BLaER1 treated with 17β-estradiol and CSF1 and Interleukin-3, amounts not matched to agents 10 nM and 100 nM (cell line): ENCODE measurements at regions not wholly inside any gene's neighbourhood (a gene's known extent, or its start where the extent isn't known, plus 50 kb on each side); places are given as distances from the start of the nearest gene placed in this dataset.
"Not testable (repeated sequence)": the region's sequence is repeated elsewhere in the genome, so short reads cannot be mapped to it uniquely, and the experiment has no call there.

Experiments
- H3K27ac ChIP-seq, 11 experiments: shearing (Covaris generic); formaldehyde crosslinking; 2 replicates each; pipeline ENCODE4 v1.8.1; 2022
- H3K27me3 ChIP-seq, 11 experiments: shearing (Covaris generic); formaldehyde crosslinking; 2 replicates each; pipeline ENCODE4 v1.8.1; 2022
- H3K36me3 ChIP-seq, 11 experiments: shearing (Covaris generic); formaldehyde crosslinking; 2 replicates each; pipeline ENCODE4 v1.8.1; 2022
- H3K4me1 ChIP-seq, 10 experiments: shearing (Covaris generic); formaldehyde crosslinking; 2 replicates each; pipeline ENCODE4 v1.8.1; 2022
- H3K4me2 ChIP-seq, 11 experiments: shearing (Covaris generic); formaldehyde crosslinking; 2 replicates each; pipeline ENCODE4 v1.8.1; 2022
- H3K4me3 ChIP-seq, 10 experiments: shearing (Covaris generic); formaldehyde crosslinking; 2 replicates each; pipeline ENCODE4 v1.8.1; 2022
- H3K9ac ChIP-seq, 11 experiments: shearing (Covaris generic); formaldehyde crosslinking; 2 replicates each; pipeline ENCODE4 v1.8.1; 2022
- H3K9me3 ChIP-seq, 11 experiments: shearing (Covaris generic); formaldehyde crosslinking; replicated peaks in 1 of 11; 2 replicates each; pipeline ENCODE4 v1.8.1; 2022
- H4K20me1 ChIP-seq, 11 experiments: shearing (Covaris generic); formaldehyde crosslinking; 2 replicates each; pipeline ENCODE4 v1.8.1; 2022
- Cebpa-rat ChIP-seq, 11 experiments: shearing (Covaris generic); IDR thresholded peaks; 2 replicates each; pipeline ENCODE4 v1.8.1; 2022

DNA sequence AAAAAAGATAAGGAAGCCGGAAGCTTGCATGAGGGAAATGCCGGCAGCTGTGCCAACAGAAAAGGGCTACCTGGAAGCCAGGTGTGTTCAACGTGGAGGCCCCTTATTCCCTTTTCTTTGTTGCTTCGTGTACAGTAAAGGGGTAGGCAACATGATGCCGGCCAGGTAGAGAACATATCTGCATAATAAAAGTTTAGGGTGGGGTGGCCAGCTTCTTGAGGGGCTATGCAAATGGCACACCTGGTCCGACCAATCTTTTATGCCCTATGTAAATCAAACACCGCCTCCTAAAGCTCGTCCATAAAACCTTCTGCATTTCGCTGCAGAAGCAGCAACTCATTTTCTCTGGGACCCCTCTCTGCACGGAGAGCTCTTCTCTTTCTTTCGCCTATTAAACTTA lies 911.6 kb downstream of the KCNJ2 start:
- Histone ChIP-seq H3K36me3 (no peaks in the 10 kb centered on the region), H3K4me1 (no peaks in the 10 kb centered on the region), H3K4me2 (no peak overlapping the region), H3K27me3 (no peaks in the 10 kb centered on the region), H3K4me3 (no peak overlapping the region), H3K27ac (no peak overlapping the region), H4K20me1 (no peaks in the 10 kb centered on the region), H3K9me3 (no peaks in the 10 kb centered on the region), H3K9ac (no peak overlapping the region)
- TF ChIP-seq Cebpa-rat (IDR thresholded peaks at IDR 0.05) = no peak

DNA sequence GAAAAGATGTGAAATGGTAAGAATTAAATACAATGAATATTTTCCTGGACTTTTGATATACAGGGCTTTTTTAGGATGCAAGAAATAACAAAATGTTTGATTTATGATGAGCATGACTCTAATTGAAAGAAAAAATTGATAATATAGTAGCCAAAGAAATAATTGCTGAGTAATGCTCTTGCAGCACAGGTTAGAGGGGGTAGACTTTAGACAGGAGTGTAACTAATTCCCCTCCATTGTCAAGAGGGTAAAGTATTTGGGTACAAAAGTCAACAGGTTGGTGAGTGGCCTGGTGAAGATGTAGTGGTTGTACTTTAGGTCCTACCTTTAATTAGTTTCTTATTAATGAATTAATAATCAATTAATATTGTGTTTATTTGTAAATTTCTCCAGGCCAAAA lies 912.3 kb downstream of the KCNJ2 start:
- H3K36me3 ChIP-seq = no peaks in the 10 kb centered on the region
- no peak for TF ChIP-seq Cebpa-rat (IDR thresholded peaks at IDR 0.05)
- no peaks in the 10 kb centered on the region for H3K27me3 ChIP-seq
- H3K9me3 ChIP-seq = no peaks in the 10 kb centered on the region
- H3K4me1 ChIP-seq = no peaks in the 10 kb centered on the region
- no peaks in the 10 kb centered on the region for H4K20me1 ChIP-seq
- no peak overlapping the region for H3K4me2 ChIP-seq
- no peak overlapping the region for H3K9ac ChIP-seq
- H3K4me3 ChIP-seq = no peak overlapping the region
- no peak overlapping the region for H3K27ac ChIP-seq

DNA sequence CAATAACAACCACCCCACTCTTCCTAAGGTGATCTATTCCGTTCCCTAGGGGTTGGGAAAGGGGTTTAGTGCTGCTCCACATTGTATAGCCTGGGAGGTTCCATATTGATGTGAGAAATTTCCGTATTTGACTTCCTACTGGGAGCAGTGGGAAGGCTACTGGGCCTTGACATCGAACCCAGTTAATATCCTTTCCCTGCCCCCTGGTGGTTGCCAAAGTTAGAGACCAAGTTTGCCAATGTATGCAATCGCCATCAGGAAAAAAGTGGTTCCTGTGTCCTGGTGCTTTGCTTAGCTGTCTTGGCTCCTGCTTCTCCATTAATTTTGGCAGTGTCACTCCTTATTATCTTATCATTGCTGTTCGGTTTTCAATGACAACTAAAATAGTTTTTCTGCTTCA lies 914.9 kb downstream of the KCNJ2 start:
- no peak for TF ChIP-seq Cebpa-rat (IDR thresholded peaks at IDR 0.05)
- H3K4me3 ChIP-seq = no peak overlapping the region
- H3K36me3 ChIP-seq = no peaks in the 10 kb centered on the region
- H3K4me1 ChIP-seq = no peaks in the 10 kb centered on the region
- no peak overlapping the region for H3K4me2 ChIP-seq
- no peaks in the 10 kb centered on the region for H3K9me3 ChIP-seq
- no peak overlapping the region for H3K9ac ChIP-seq
- H3K27ac ChIP-seq = no peak overlapping the region
- H3K27me3 ChIP-seq = no peaks in the 10 kb centered on the region
- H4K20me1 ChIP-seq = no peaks in the 10 kb centered on the region

DNA sequence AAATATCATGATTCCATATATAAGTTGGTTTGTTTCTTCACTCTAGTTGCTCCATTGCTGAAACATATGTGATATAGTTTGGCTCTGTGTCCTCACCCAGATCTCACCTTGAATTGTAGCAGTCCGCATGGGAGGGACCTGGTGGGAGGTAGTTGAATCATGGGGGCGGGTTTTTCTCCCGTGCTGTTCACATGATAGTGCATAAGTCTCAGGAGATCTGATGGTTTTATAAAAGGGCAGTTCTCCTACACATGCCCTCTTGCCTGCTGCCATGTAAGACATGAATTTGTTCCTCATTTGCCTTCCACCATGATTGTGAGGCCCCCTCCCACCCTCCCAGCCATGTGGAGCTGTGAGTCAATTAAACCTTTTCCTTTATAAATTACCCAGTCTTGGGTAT lies 915.5 kb downstream of the KCNJ2 start:
- no peaks in the 10 kb centered on the region for H3K4me1 ChIP-seq
- no peak overlapping the region for H3K9ac ChIP-seq
- H3K9me3 ChIP-seq = no peaks in the 10 kb centered on the region
- H3K4me3 ChIP-seq = no peak overlapping the region
- H3K36me3 ChIP-seq = no peaks in the 10 kb centered on the region
- no peak for TF ChIP-seq Cebpa-rat (IDR thresholded peaks at IDR 0.05)
- no peak overlapping the region for H3K27ac ChIP-seq
- H4K20me1 ChIP-seq = no peaks in the 10 kb centered on the region
- H3K27me3 ChIP-seq = no peaks in the 10 kb centered on the region
- no peak overlapping the region for H3K4me2 ChIP-seq

DNA sequence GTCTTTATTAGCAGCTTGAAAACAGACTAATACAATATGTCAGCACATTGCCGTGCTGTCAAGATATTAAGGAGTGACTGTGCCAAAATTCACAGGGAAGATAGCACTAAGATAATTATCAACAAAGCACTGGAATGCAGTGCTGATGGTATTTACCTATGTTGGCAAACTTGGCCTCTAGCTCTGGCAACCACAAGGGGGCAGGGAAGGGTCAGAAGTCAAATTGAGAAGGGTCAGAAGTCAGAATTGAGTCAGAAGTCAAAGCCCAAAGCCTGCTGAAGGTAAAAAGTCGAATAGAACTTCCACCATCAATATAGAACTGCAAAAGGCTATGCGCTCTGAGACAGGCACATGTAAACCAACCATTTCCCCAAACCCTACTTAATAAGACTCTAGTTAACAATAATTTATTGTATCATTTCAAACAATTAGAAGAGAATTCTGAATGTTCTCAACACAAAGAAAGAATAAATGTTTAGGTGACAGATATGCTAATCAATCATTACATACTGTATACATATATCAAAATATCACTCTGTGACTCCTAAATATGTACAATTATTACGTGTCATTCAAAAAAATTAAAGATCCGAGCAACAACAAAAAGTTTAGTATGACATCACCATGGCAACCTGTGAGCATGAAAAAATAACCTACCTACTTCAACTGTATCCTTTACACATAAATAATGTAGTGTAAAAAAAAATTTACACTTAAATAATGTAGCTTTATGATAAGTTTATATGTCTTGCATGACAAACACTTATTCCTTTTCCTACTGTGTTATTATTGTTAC lies 916.1 kb downstream of the KCNJ2 start:
- TF ChIP-seq Cebpa-rat (IDR thresholded peaks at IDR 0.05) = no peak
- Histone ChIP-seq H3K4me3 (no peak overlapping the region), H3K36me3 (no peaks in the 10 kb centered on the region), H4K20me1 (no peaks in the 10 kb centered on the region), H3K4me2 (no peak overlapping the region), H3K27me3 (no peaks in the 10 kb centered on the region), H3K9me3 (peaks cover 0 to 1% (median 0%) of the 10 kb centered on the region in 11 experiments; a peak in 4 of 22 replicates), H3K9ac (no peak overlapping the region), H3K27ac (no peak overlapping the region), H3K4me1 (no peaks in the 10 kb centered on the region)

DNA sequence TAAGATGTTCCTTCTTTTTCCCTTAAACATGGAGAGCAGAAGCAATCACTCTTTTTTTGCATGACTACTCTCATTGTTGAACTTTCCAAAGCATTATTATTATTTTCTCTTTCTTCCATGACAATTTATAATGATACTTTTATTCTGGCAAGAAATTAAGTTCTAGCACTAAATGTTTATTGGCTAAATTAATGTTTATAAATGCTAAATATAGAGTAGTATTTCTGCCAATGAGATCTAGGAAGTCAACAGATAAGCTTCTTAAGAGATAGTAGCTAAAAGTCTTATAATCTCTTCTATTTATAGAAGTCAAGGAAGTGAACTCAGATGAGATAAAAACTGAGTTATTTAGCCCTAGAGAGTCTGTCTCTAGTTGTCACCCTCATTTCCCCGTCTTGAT lies 920.1 kb downstream of the KCNJ2 start:
- no peak for TF ChIP-seq Cebpa-rat (IDR thresholded peaks at IDR 0.05)
- Histone ChIP-seq H4K20me1 (no peaks in the 10 kb centered on the region), H3K4me1 (no peaks in the 10 kb centered on the region), H3K36me3 (no peaks in the 10 kb centered on the region), H3K27ac (no peak overlapping the region), H3K27me3 (no peaks in the 10 kb centered on the region), H3K9ac (no peak overlapping the region), H3K4me2 (no peak overlapping the region), H3K9me3 (peaks cover 0 to 14% (median 0%) of the 10 kb centered on the region in 11 experiments; a peak in 5 of 22 replicates), H3K4me3 (no peak overlapping the region)

DNA sequence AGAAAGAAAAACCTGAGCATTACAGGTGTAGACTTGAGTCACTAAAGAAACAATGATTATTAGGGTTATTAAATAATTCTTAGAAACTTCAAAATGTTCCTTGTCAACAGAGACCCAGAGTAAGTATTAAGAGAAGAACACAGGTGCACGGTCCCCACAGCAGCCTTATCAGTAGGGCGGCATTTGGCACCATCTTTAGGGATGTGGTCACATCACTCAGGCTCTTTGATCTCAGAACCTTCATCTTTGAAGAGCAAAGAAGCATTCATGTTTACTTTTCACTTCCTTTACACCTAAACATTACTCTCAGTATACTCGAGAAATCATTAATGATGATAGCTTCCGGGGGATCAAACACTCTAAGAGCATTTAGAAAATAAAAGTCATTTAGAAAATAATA lies 928.7 kb downstream of the KCNJ2 start:
- H3K4me2 ChIP-seq = no peak overlapping the region
- H3K4me3 ChIP-seq = no peak overlapping the region
- no peaks in the 10 kb centered on the region for H3K4me1 ChIP-seq

DNA sequence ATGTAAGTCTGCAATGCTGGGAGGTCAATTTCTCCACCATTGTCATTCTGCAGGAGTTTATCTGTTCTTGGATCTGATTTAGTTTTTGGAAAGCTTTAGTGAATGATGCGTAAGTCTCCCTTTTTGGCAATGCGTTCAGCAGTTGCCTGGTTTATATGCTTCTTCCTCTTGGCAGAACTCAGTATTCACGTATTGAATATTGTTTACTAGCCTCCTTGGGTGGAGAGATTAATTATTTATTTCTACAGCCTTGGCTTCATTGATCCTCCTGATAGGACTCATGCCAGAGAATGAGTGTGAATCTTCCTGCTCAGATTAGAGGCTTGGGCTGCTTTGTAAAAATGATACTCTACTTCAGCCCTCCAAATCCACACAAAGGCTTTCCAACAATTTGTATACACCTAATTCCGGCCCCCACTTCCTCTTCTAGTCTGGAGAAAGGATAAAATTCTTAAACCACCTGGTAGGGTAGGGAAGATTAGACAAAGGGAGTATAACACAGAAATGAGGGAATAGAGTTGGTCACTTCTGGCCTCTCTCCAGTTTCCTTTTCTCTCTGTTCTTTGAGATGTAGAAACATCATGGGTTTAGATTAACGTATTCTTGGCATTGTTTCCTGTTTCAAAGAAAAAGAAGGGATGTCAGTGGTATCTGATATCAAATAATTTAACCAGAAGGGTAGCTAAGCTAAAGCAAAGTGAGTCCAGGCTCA lies 929.8 kb downstream of the KCNJ2 start:
- Histone ChIP-seq H3K27ac (no peak overlapping the region), H3K4me1 (no peaks in the 10 kb centered on the region), H3K9ac (no peak overlapping the region), H3K4me2 (no peak overlapping the region), H3K27me3 (no peaks in the 10 kb centered on the region), H3K4me3 (no peak overlapping the region), H3K36me3 (no peaks in the 10 kb centered on the region), H4K20me1 (no peaks in the 10 kb centered on the region), H3K9me3 (no peaks in the 10 kb centered on the region)
- no peak for TF ChIP-seq Cebpa-rat (IDR thresholded peaks at IDR 0.05)

More for the DNA sequence above, 928.7 kb downstream of the KCNJ2 start:
- H3K27ac ChIP-seq = no peak overlapping the region
- H3K9ac ChIP-seq = no peak overlapping the region
- H3K9me3 ChIP-seq = 0 out of 22 replicates have a peak, but pooled peaks cover 0 to 2% (median 0%) of the 10 kb centered on the region in 11 experiments
- H4K20me1 ChIP-seq = no peaks in the 10 kb centered on the region
- TF ChIP-seq Cebpa-rat (IDR thresholded peaks at IDR 0.05) = no peak
- H3K36me3 ChIP-seq = no peaks in the 10 kb centered on the region
- no peaks in the 10 kb centered on the region for H3K27me3 ChIP-seq

DNA sequence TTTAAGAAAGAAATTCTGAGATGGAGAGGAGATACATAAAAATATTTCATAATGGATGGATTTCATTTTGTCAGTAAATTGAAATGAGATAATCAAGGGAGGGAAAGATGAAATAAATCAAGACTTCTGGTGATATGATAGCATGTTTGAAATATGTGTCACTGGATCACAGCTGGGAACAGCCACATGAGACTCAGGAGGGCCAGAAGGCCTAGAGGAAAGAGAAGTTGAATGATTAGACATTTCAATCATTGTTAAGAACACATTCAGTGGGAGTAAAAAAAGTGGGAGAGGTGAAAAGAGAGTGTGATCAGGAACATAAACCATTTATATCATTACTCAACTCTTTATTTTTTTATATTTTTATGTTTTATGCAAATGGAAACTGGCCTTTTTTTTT lies 933.4 kb downstream of the KCNJ2 start:
- H3K27ac ChIP-seq = no peak overlapping the region
- no peak overlapping the region for H3K4me2 ChIP-seq
- H3K27me3 ChIP-seq = no peaks in the 10 kb centered on the region
- H4K20me1 ChIP-seq = no peaks in the 10 kb centered on the region
- no peak overlapping the region for H3K4me3 ChIP-seq
- H3K4me1 ChIP-seq = no peaks in the 10 kb centered on the region
- H3K36me3 ChIP-seq = no peaks in the 10 kb centered on the region
- H3K9ac ChIP-seq = no peak overlapping the region
- TF ChIP-seq Cebpa-rat (IDR thresholded peaks at IDR 0.05) = no peak
- H3K9me3 ChIP-seq = no peaks in the 10 kb centered on the region

DNA sequence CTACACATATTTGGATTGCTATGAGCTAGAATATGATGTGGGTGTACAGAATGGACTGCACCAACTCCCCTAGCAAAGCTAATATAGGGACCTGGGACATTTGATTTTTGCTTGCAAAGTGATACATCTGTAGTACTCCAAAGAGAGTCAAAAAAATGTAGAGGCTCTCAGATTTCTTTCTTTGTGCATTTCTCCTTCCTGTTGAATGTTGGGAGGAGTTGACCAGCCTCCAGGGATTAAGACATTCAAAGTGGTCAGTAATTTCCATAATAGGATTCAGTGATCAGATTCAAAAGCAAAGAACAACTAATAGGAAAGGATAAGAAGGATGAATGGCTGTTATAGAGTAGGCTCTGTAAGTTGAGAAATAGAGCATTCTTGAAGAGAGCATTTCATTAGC lies 934.9 kb downstream of the KCNJ2 start:
- H3K27me3 ChIP-seq = no peaks in the 10 kb centered on the region
- H3K4me1 ChIP-seq = no peaks in the 10 kb centered on the region
- no peak overlapping the region for H3K4me3 ChIP-seq
- TF ChIP-seq Cebpa-rat (IDR thresholded peaks at IDR 0.05) = no peak
- H3K9me3 ChIP-seq = no peaks in the 10 kb centered on the region
- no peak overlapping the region for H3K9ac ChIP-seq
- no peak overlapping the region for H3K27ac ChIP-seq
- H3K36me3 ChIP-seq = no peaks in the 10 kb centered on the region
- no peak overlapping the region for H3K4me2 ChIP-seq
- H4K20me1 ChIP-seq = no peaks in the 10 kb centered on the region

DNA sequence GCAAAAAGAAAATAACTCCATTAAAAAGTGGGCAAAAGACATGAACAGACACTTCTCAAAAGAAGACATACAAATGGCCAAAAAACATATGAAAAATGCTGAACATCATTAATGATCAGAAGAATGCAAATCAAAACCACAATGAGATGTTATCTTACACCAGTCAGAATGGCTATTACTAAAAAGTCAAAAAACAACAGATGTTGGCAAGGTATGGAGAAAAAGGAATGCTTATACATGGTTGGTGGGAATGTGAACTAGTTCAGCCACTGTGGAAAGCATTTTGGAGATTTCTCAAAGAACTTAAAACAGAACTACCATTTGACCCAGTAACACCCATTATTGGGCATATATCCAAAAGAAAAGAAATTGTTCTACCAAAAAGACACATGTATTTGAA lies 936.7 kb downstream of the KCNJ2 start:
- H3K9ac ChIP-seq, H3K36me3 ChIP-seq, H3K9me3 ChIP-seq, H4K20me1 ChIP-seq, H3K4me1 ChIP-seq, H3K27me3 ChIP-seq, H3K4me3 ChIP-seq, H3K4me2 ChIP-seq, H3K27ac ChIP-seq: not testable (repeated sequence)
